Esophagus muscularis mucosa (tissue), 4 donors: ENCODE measurements at regions not wholly inside any gene's neighbourhood (a gene's known extent, or its start where the extent isn't known, plus 50 kb on each side); places are given as distances from the start of the nearest gene placed in this dataset.

ENCODE experiments used
- DNase-seq: peaks from one replicate; pipeline ENCODE4 v3.0.0-alpha.2; 2017; ENCODE audit errors: extremely low spot score
- H3K27ac ChIP-seq, 4 donors: fragments of 200-600 bp; sonication (generic); replicated peaks in 1 of 4; 1 replicate in 3 of 4; 2 replicates in 1 of 4; pipeline ENCODE4 v1.5.1; 2016 to 2019; ENCODE audit warnings: mild to moderate bottlenecking in 1 of 4
- H3K27me3 ChIP-seq, 4 donors: fragments of 200-600 bp; sonication (generic); one replicate each; pipeline versions ENCODE4 v1.5.1 to v1.6.0; 2016 to 2019
- H3K36me3 ChIP-seq, 4 donors: fragments of 200-600 bp; sonication (generic); one replicate each; pipeline ENCODE4 v1.5.1; 2016 to 2019
- H3K4me1 ChIP-seq, 4 donors: fragments of 200-600 bp; sonication (generic); one replicate each; pipeline ENCODE4 v1.5.1; 2016 to 2019
- H3K4me3 ChIP-seq, 4 donors: fragments of 200-600 bp; sonication (generic); 1 replicate in 2 of 4; 2 replicates in 2 of 4; pipeline ENCODE4 v1.5.1; 2016 to 2019; ENCODE audit warnings: mild to moderate bottlenecking in 4 of 4, moderate library complexity in 1 of 4
- H3K9me3 ChIP-seq, 4 donors: fragments of 200-600 bp; sonication (generic); 1 replicate in 3 of 4; 2 replicates in 1 of 4; pipeline ENCODE4 v1.5.1; 2016 to 2019
- EP300 ChIP-seq: sonication (generic); formaldehyde crosslinking; IDR thresholded peaks from one replicate; pipeline ENCODE4 v1.6.1; 2017; ENCODE audit warnings: antibody characterized with exemption
- POLR2A ChIP-seq: fragments of 450-650 bp; IDR thresholded peaks from one replicate; pipeline ENCODE4 v1.6.1; 2017; ENCODE audit warnings: antibody characterized with exemption, moderate library complexity, mild to moderate bottlenecking, low read depth
- POLR2AphosphoS5 ChIP-seq, 2 donors: sonication (generic); formaldehyde crosslinking; IDR thresholded peaks; one replicate each; pipeline ENCODE4 v1.6.1; 2017; ENCODE audit warnings: antibody characterized with exemption in 2 of 2
- WGBS: methylation state at CpG from one replicate; pipeline ENCODE4 v1.1.5; 2018; 5-methylcytosine and 5-hydroxymethylcytosine counted together
- intact Hi-C: fragments of 100-400 bp; cut with DNase I; formaldehyde crosslinking; loops from one replicate; pipeline ENCODE4 v1.15.1; 2023
- TF ChIP-seq, protein P1 (sequence below), 3 experiments: fragments of 200-600 bp in 2 of 3; fragments of 450-650 bp in 1 of 3; sonication (generic) in 2 of 3; IDR thresholded peaks; one replicate each; pipeline ENCODE4 v1.5.1; 2017 to 2019; ENCODE audit warnings: antibody characterized with exemption in 3 of 3, mild to moderate bottlenecking in 2 of 3, moderate library complexity in 1 of 3

DNA sequence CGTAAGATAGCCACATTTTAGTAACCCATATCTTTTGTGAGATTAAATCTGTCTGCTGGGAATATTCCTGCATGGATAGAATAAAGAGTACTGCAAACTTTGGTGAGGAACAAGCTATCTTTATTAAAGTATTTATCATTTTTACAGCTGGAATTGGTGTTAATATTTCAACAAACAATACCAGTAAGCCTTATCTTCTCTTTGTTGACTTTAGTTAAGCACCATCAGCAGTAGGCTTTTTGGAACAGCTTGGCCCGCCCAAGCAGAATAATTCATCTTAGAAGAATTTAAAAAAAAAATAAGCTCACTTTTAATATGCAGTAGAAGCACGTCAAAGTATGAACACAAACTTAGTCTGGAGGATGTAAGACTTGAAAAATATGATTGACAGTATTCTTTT is 917.8 kb upstream of the ADGRB3 start:
- Histone ChIP-seq H3K4me1 (no peaks in the 10 kb centered on the region), H3K27ac (no peak overlapping the region), H3K36me3 (no peaks in the 10 kb centered on the region), H3K9me3 (no peaks in the 10 kb centered on the region), H3K4me3 (no peak overlapping the region), H3K27me3 (no peaks in the 10 kb centered on the region)
- TF ChIP-seq POLR2A (no peak), EP300 (no peak), POLR2AphosphoS5 (IDR thresholded peaks at IDR 0.05) (no peak)
- TF ChIP-seq, protein P1, sequence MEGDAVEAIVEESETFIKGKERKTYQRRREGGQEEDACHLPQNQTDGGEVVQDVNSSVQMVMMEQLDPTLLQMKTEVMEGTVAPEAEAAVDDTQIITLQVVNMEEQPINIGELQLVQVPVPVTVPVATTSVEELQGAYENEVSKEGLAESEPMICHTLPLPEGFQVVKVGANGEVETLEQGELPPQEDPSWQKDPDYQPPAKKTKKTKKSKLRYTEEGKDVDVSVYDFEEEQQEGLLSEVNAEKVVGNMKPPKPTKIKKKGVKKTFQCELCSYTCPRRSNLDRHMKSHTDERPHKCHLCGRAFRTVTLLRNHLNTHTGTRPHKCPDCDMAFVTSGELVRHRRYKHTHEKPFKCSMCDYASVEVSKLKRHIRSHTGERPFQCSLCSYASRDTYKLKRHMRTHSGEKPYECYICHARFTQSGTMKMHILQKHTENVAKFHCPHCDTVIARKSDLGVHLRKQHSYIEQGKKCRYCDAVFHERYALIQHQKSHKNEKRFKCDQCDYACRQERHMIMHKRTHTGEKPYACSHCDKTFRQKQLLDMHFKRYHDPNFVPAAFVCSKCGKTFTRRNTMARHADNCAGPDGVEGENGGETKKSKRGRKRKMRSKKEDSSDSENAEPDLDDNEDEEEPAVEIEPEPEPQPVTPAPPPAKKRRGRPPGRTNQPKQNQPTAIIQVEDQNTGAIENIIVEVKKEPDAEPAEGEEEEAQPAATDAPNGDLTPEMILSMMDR (IDR thresholded peaks at IDR 0.05) = no peak
- intact Hi-C loops = no loop called here
- DNase-seq = no peak
- 56% methylated on average over 3 of the region's 3 CpGs for WGBS

DNA sequence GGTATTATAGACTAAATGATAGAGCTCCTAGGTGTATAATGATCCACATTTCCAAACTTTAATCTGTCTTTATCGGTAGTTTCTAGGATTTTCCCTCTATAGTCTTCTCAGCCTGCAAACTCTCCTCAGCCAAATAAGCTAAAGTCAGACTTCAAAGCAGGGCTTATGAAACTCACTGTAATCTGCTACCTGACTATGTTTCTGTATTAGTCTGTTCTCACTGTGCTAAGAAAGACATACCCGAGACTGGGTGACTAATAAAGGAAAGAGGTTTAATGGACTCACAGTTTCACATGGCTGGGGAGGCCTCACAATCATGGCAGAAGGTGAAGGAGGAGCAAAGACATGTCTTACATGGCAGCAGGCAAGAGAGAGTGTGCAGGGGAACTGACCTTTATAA is 928.7 kb upstream of the ADGRB3 start:
- no peak for DNase-seq
- Histone ChIP-seq H3K36me3 (no peaks in the 10 kb centered on the region), H3K9me3 (peaks cover 0 to 6% (median 2%) of the 10 kb centered on the region in 4 donors), H3K4me1 (no peaks in the 10 kb centered on the region), H3K27me3 (no peaks in the 10 kb centered on the region), H3K4me3 (no peak overlapping the region), H3K27ac (no peak overlapping the region)
- intact Hi-C loops = no loop called here
- TF ChIP-seq EP300 = no peak
- no peak for TF ChIP-seq POLR2A
- TF ChIP-seq, protein P1 (IDR thresholded peaks at IDR 0.05) = no peak
- TF ChIP-seq POLR2AphosphoS5 (IDR thresholded peaks at IDR 0.05) = no peak
- 72% methylated on average over 2 of the region's 2 CpGs for WGBS

DNA sequence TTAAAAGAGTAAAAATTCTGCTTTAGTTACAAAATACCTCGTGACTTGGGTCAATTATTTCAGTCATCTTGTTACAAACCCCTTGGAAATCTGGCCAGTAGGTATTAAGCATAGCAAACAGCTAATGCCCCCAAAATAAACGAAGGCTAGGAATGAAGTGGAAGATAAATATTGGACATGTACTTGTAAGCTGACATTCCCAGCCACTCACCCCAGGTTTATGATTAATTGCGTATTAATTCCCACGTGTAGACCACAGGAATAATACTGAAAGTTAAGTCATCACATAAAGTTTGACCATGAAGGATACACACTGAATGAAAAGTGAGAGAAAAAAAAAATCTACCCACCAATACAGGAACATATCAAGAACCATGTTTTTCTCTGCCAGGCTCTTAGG is 936.5 kb upstream of the ADGRB3 start:
- TF ChIP-seq, protein P1 (IDR thresholded peaks at IDR 0.05) = no peak
- TF ChIP-seq POLR2A (no peak), POLR2AphosphoS5 (IDR thresholded peaks at IDR 0.05) (no peak), EP300 (no peak)
- WGBS = 55% methylated on average over 4 of the region's 4 CpGs
- no peaks in the 10 kb centered on the region for H3K36me3 ChIP-seq
- no peak for DNase-seq
- H3K27ac ChIP-seq = no peak overlapping the region
- no peaks in the 10 kb centered on the region for H3K4me1 ChIP-seq
- no peaks in the 10 kb centered on the region for H3K9me3 ChIP-seq
- intact Hi-C loops = no loop called here
- no peaks in the 10 kb centered on the region for H3K27me3 ChIP-seq
- H3K4me3 ChIP-seq = no peak overlapping the region

DNA sequence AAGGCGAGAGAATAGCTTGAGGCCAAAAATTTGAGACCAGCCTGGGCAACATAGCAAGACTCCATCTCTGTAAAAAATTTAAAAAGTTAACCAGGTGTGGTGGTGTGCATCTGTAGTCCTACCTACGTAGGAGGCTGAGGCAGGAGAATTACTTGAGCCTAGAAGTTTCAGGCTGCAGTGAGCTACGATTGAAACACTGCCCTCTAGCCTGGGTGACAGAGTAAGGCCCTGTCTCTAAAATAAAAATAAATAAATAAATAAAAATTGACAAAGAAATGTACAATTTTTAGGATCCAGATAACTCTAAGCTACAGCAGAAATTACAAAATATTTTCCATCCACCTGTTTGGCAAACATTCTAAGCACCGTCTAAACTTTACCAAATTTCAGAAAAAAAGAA is 941.0 kb upstream of the ADGRB3 start:
- Histone ChIP-seq H3K27ac (no peak overlapping the region), H3K36me3 (no peaks in the 10 kb centered on the region), H3K4me1 (no peaks in the 10 kb centered on the region), H3K9me3 (no peaks in the 10 kb centered on the region), H3K27me3 (no peaks in the 10 kb centered on the region), H3K4me3 (no peak overlapping the region)
- 80% methylated on average over 4 of the region's 4 CpGs for WGBS
- intact Hi-C loops = no loop called here
- DNase-seq = no peak
- TF ChIP-seq POLR2A (no peak), EP300 (no peak), POLR2AphosphoS5 (IDR thresholded peaks at IDR 0.05) (no peak)
- TF ChIP-seq, protein P1 (IDR thresholded peaks at IDR 0.05) = no peak

DNA sequence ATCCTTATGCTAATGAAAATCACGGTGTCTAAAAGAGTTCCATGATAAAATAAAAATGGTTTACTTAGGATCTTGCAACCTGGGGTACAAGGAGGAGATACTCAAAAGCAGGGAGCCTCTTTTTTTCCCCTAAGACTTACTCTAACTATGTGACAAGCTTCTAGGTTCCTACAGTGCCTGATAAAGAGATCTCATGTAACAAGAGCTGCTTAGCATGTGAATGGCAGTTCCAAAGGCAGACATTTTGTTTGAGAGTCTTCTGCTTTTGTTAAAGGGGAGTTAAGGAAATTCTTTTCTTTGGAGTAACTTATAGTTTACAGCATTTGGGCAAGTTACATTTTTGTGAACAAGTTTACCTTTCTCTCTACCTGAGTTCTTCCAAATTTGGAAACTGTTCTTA is 945.8 kb upstream of the ADGRB3 start:
- WGBS = 85% methylated on average over 1 of the region's 1 CpG
- Histone ChIP-seq H3K4me1 (no peaks in the 10 kb centered on the region), H3K27ac (no peak overlapping the region), H3K4me3 (no peak overlapping the region), H3K27me3 (no peaks in the 10 kb centered on the region), H3K9me3 (no peaks in the 10 kb centered on the region), H3K36me3 (no peaks in the 10 kb centered on the region)
- intact Hi-C loops = no loop called here
- DNase-seq = no peak
- TF ChIP-seq EP300 = no peak
- TF ChIP-seq, protein P1 (IDR thresholded peaks at IDR 0.05) = no peak
- TF ChIP-seq POLR2A = no peak
- no peak for TF ChIP-seq POLR2AphosphoS5 (IDR thresholded peaks at IDR 0.05)
